ENCODE measurements at regions not wholly inside any gene's neighbourhood (a gene's known extent, or its start where the extent isn't known, plus 50 kb on each side); places are given as distances from the start of the nearest gene placed in this dataset.
"Not testable (repeated sequence)": the region's sequence is repeated elsewhere in the genome, so short reads cannot be mapped to it uniquely, and the experiment has no call there.

GRCh38 chr1:60732977-60733401 lies 349.4 kb upstream of the NFIA start:
- DNase-seq (ENCODE audit: low spot score): no peak

GRCh38 chr1:60731321-60731720 lies 351.0 kb upstream of the NFIA start:
- no peak for DNase-seq (ENCODE audit: low spot score)

GRCh38 chr1:60727552-60727951 lies 354.8 kb upstream of the NFIA start:
- no peak for DNase-seq (ENCODE audit: low spot score)

- no peak for DNase-seq (ENCODE audit: low spot score)
Measured at GRCh38 chr1:60716472-60716871, 365.9 kb upstream of the NFIA start.

- DNase-seq (ENCODE audit: low spot score): no peak
Measured at GRCh38 chr1:60715970-60716369, 366.4 kb upstream of the NFIA start.

- DNase-seq (ENCODE audit: low spot score): no peak
Measured at GRCh38 chr1:60709426-60709825, 372.9 kb upstream of the NFIA start.

GRCh38 chr1:60705026-60705425 lies 377.3 kb upstream of the NFIA start:
- no peak for DNase-seq (ENCODE audit: low spot score)

GRCh38 chr1:60703155-60703554 lies 379.2 kb upstream of the NFIA start:
- no peak for DNase-seq (ENCODE audit: low spot score)

- DNase-seq (ENCODE audit: low spot score): no peak
Measured at GRCh38 chr1:60699325-60699724, 383.0 kb upstream of the NFIA start.

- no peak for DNase-seq (ENCODE audit: low spot score)
Measured at GRCh38 chr1:60697204-60697994, 385.0 kb upstream of the NFIA start.

GRCh38 chr1:60696512-60696911 lies 385.8 kb upstream of the NFIA start:
- no peak for DNase-seq (ENCODE audit: low spot score)

GRCh38 chr1:60695716-60696171 lies 386.6 kb upstream of the NFIA start:
- no peak for DNase-seq (ENCODE audit: low spot score)

GRCh38 chr1:60694980-60695379 lies 387.4 kb upstream of the NFIA start:
- DNase-seq (ENCODE audit: low spot score): no peak

- DNase-seq (ENCODE audit: low spot score): no peak
Measured at GRCh38 chr1:60692031-60692430, 390.3 kb upstream of the NFIA start.

GRCh38 chr1:60688221-60688620 lies 394.1 kb upstream of the NFIA start:
- DNase-seq (ENCODE audit: low spot score): not testable (repeated sequence)

GRCh38 chr1:60681095-60681860 lies 401.1 kb upstream of the NFIA start:
- DNase-seq (ENCODE audit: low spot score): no peak

GRCh38 chr1:60679524-60680375 lies 402.6 kb upstream of the NFIA start:
- DNase-seq (ENCODE audit: low spot score): no peak

- no peak for DNase-seq (ENCODE audit: low spot score)
Measured at GRCh38 chr1:60678802-60679201, 403.6 kb upstream of the NFIA start.

GRCh38 chr1:60678391-60678790 lies 404.0 kb upstream of the NFIA start:
- DNase-seq (ENCODE audit: low spot score): no peak

- DNase-seq (ENCODE audit: low spot score): no peak
Measured at GRCh38 chr1:60672449-60672848, 409.9 kb upstream of the NFIA start.

GRCh38 chr1:60670302-60670701 lies 412.1 kb upstream of the NFIA start:
- DNase-seq (ENCODE audit: low spot score): no peak

- DNase-seq (ENCODE audit: low spot score): no peak
Measured at GRCh38 chr1:60668585-60668984, 413.8 kb upstream of the NFIA start.
